GM13976 (cell line): ENCODE measurements at regions not wholly inside any gene's neighbourhood (a gene's known extent, or its start where the extent isn't known, plus 50 kb on each side); places are given as distances from the start of the nearest gene placed in this dataset.

Experiments used
- DNase-seq: peaks from one replicate; pipeline ENCODE4 v3.0.0; 2012; ENCODE audit warnings: low spot score
- in situ Hi-C: fragments of 300-500 bp; cut with MboI; formaldehyde crosslinking; loops from one replicate; pipeline ENCODE4 v1.12.0; 2022; ENCODE audit warnings: low sequenced_read_pairs, mixed read lengths, inconsistent platforms; ENCODE audit not compliant: unreplicated experiment
- TF ChIP-seq, protein P1 (sequence below): IDR thresholded peaks from 2 replicates; pipeline ENCODE4 v1.5.1; 2012; ENCODE audit warnings: borderline replicate concordance, mild to moderate bottlenecking; ENCODE audit not compliant: insufficient read depth; ENCODE audit errors: extremely low read depth, missing control alignments, control extremely low read depth

DNA sequence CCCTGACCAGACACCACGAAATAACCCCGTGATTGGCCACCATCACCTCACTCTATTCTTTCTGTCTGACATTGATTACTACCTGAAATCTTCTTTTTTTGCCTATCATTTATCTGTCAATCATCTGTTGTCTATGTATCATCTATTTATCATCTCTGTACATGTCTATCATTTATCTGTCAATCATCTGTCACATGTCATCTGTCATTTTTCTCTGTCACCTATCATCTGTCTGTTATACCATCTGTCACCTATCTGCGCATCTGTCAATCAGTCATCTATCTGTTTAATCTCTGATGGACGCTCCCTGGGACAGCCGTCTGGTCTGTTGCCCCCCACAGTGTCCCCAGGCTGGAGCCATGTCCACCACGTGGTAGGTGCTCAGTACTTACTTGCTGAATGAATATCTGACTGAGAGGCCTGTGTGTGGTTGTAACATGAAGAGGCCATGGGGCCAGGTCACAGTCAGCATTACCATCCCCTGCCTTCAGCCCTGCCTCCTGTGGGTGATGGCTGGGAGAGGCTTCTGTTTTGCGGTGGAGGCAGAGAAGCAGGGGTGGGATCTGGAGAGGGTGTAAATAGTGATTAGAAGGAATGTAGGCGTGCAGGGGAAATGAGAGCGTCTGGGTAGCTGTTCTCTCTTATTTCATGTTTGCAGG is 302.7 kb downstream of the QKI start:
- TF ChIP-seq, protein P1, sequence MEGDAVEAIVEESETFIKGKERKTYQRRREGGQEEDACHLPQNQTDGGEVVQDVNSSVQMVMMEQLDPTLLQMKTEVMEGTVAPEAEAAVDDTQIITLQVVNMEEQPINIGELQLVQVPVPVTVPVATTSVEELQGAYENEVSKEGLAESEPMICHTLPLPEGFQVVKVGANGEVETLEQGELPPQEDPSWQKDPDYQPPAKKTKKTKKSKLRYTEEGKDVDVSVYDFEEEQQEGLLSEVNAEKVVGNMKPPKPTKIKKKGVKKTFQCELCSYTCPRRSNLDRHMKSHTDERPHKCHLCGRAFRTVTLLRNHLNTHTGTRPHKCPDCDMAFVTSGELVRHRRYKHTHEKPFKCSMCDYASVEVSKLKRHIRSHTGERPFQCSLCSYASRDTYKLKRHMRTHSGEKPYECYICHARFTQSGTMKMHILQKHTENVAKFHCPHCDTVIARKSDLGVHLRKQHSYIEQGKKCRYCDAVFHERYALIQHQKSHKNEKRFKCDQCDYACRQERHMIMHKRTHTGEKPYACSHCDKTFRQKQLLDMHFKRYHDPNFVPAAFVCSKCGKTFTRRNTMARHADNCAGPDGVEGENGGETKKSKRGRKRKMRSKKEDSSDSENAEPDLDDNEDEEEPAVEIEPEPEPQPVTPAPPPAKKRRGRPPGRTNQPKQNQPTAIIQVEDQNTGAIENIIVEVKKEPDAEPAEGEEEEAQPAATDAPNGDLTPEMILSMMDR, result no peak
- in situ Hi-C loops, result no loop called here
- DNase-seq, result no peak

DNA sequence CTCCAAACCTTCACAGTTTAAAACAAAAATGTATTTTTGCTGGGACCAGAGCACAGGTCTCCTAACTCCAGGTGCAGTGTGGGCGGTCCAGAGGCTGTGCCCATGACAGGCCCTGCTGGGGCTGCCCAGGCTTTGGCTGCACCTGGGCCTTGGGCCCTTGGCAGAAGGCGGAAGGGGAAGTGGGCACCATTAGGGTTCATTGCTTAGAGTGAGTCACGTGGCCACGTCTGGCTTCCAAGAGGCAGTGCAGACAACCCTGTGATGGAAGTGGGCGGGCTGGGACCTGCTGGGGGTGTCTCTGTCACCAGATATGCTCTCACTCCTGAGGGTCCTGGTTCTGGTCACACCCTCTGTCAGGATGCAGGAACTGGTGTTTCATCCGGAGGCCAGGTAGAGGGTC is 302.2 kb downstream of the QKI start:
- in situ Hi-C loops, result no loop called here
- no peak for DNase-seq
- TF ChIP-seq, protein P1, result no peak

DNA sequence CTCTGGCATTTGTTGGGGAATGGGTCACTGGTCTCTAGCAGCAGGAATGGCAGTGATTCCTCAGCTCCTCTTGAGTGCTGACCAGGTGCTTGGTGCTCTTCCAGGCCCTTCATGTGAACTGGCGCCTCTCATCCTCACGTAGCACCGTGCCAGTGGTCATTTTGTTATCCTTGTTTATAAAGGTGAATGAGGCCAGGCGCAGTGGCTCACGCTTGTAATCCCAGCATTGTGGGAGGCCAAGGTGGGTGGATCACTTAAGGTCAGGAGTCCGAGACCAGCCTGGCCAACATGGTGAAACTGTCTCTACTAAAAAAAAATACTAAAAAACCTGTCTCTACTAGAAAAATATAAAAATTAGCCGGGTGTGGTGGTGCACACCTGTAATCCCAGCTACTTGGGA is 301.3 kb downstream of the QKI start:
- no peak for DNase-seq
- TF ChIP-seq, protein P1, result no peak
- in situ Hi-C loops, result no loop called here

DNA sequence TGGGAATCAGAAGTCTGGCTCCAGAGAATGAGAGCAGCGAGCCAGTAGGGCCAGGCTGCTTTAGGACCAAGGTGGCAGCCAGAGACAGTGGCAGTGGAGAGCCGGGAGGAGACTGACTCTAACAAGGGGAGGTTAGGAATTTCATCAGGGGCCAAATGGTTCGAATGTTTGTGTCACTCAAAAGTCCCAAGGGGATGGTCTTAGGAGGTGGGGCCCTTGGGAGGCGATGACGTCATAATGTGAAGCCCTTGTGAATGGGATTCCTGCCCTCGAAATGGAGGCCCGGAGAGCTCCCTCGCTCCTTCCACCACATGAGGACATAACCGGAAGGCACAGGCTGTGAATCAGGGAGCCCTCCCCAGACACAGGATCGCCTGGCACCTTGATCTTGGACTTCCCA is 299.7 kb downstream of the QKI start:
- TF ChIP-seq, protein P1, result no peak

DNA sequence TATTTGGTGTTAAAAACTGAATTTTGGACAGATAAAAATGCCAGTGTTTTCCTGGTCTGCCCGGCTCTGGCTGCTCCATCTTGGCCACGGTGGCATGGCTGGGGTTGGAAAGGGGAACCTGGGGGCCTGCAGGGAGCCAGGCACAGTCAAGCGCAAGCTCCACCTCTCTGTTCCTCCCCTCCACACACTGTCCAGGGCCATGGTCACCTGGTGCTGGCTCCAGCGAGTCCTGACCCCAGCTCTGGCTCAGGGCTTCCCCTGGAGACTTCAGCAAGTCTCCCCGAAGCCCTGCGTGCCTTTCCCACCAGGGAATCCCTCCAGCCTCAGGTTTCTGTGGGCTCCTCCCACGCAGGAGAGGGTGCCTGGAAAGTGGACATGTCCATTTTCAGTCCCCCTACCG is 298.5 kb downstream of the QKI start:
- TF ChIP-seq, protein P1, result no peak
- DNase-seq, result no peak
- in situ Hi-C loops, result no loop called here

More for the DNA sequence above, 299.7 kb downstream of the QKI start:
- in situ Hi-C loops, result no loop called here
- DNase-seq, result no peak

DNA sequence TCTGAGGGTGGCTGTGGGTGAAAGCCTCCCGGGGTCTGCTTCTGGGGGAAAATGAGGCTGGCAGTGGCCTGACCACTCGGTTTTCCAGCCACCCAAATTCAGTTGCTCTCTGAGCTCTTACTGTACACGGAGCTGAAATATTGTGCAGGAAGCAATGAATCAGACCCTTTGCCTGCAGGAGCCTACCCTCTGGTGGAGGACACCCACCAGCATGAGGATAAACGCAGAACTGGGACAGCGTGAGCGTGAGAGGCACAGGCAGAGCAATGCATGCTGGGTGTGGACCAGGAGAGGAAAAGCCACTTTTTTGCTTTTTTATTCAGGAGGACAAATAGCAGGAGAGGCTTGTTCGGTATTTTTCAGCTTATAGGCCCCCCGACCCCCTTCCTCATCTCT is 298.0 kb downstream of the QKI start:
- in situ Hi-C loops, result no loop called here
- TF ChIP-seq, protein P1, result no peak
- DNase-seq, result no peak
